ENCODE measurements at regions not wholly inside any gene's neighbourhood (a gene's known extent, or its start where the extent isn't known, plus 50 kb on each side); places are given as distances from the start of the nearest gene placed in this dataset.

GRCh38 chr6:50657513-50657912 lies 55.8 kb upstream of the TFAP2D start:
- TF ChIP-seq ATF2 (CRISPR knock-in tag; IDR thresholded peaks at IDR 0.05; ENCODE audit: borderline replicate concordance, low read depth) (no peak), CTCF (IDR thresholded peaks at IDR 0.05) (no peak), CREM (CRISPR knock-in tag; IDR thresholded peaks at IDR 0.05) (no peak), KAT7 (CRISPR knock-in tag; IDR thresholded peaks at IDR 0.05; ENCODE audit: borderline replicate concordance) (no peak), MYBL2 (CRISPR knock-in tag; IDR thresholded peaks at IDR 0.05) (no peak), CREB1 (CRISPR knock-in tag; IDR thresholded peaks at IDR 0.05) (no peak), PREB (CRISPR knock-in tag; IDR thresholded peaks at IDR 0.05; ENCODE audit: borderline replicate concordance) (no peak), NR2C2 (CRISPR knock-in tag; IDR thresholded peaks at IDR 0.05) (no peak), MAX (CRISPR knock-in tag; IDR thresholded peaks at IDR 0.05) (no peak), FOXP4 (CRISPR knock-in tag; IDR thresholded peaks at IDR 0.05) (no peak), FOXJ3 (CRISPR knock-in tag; IDR thresholded peaks at IDR 0.05; ENCODE audit: borderline replicate concordance) (no peak), ZNF423 (CRISPR knock-in tag; IDR thresholded peaks at IDR 0.05) (no peak)

Measured in WTC11 (cell line).